ENCODE measurements at regions not wholly inside any gene's neighbourhood (a gene's known extent, or its start where the extent isn't known, plus 50 kb on each side); places are given as distances from the start of the nearest gene placed in this dataset.
A peak's percentile ranks its signal among the peaks of the same experiment; 100 is the strongest.

GRCh38 chr14:32012062-32012461, 65.0 kb upstream of the ARHGAP5 start:
- no peak overlapping the region for H3K4me3 ChIP-seq
- ATAC-seq (no peak), DNase-seq (no peak)
- TF ChIP-seq POLR2A (IDR thresholded peaks at IDR 0.05): no peak
- no peak for TF ChIP-seq CTCF (IDR thresholded peaks at IDR 0.05)
- H3K36me3 ChIP-seq: no peaks in the 10 kb centered on the region
- intact Hi-C loops (cut with DNase I): no loop called here
- H3K27me3 ChIP-seq: no peaks in the 10 kb centered on the region
- peaks cover 0 to 49% (median 6%) of the 10 kb centered on the region in 12 donors for H3K4me1 ChIP-seq
- no peaks in the 10 kb centered on the region for H3K9me3 ChIP-seq
- H3K27ac ChIP-seq: peak overlapping the region in 1 of 12 donors; percentile 7

GRCh38 chr14:32012571-32012970, 64.5 kb upstream of the ARHGAP5 start:
- WGBS, 4 donors: 78 to 89% (median 80%) methylated on average over 1 of the region's 1 CpG
- ATAC-seq (no peak), DNase-seq (no peak)
- no peaks in the 10 kb centered on the region for H3K36me3 ChIP-seq
- no peaks in the 10 kb centered on the region for H3K27me3 ChIP-seq
- no peak overlapping the region for H3K4me3 ChIP-seq
- intact Hi-C loops (cut with DNase I): no loop called here
- TF ChIP-seq CTCF (IDR thresholded peaks at IDR 0.05) (no peak), POLR2A (IDR thresholded peaks at IDR 0.05) (no peak)
- peaks cover 0 to 49% (median 3%) of the 10 kb centered on the region in 12 donors for H3K4me1 ChIP-seq
- H3K27ac ChIP-seq: no peak overlapping the region
- no peaks in the 10 kb centered on the region for H3K9me3 ChIP-seq

GRCh38 chr14:32013083-32013482, 64.0 kb upstream of the ARHGAP5 start:
- no peak overlapping the region for H3K4me3 ChIP-seq
- TF ChIP-seq CTCF (IDR thresholded peaks at IDR 0.05) (no peak), POLR2A (IDR thresholded peaks at IDR 0.05) (no peak)
- H3K9me3 ChIP-seq: no peaks in the 10 kb centered on the region
- ATAC-seq (no peak), DNase-seq (no peak)
- H3K27ac ChIP-seq: no peak overlapping the region
- H3K27me3 ChIP-seq: no peaks in the 10 kb centered on the region
- 70 to 82% (median 78%) methylated on average over 5 to 6 of the region's 6 CpGs for WGBS, 4 donors
- peaks cover 0 to 45% (median 3%) of the 10 kb centered on the region in 12 donors for H3K4me1 ChIP-seq
- H3K36me3 ChIP-seq: no peaks in the 10 kb centered on the region
- intact Hi-C loops (cut with DNase I): no loop called here

DNA sequence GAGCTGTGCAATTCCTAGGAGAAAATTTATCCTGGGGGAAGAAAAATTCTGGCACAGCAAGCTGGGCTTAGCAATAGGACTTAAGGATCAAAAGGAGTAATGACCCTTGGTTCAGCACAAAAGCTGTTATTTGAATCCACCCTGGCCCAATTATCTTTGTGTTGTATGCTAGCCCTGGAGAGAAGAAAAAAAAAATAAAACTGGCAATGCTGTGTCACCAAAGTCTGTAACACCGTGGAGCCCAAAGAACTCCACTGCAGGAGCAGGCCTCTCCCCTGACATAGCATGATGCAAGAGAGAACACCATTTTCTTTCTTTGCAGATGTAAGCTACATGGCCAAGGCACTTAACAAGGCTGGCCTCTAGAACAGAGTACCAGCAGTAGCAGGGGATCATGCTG, 63.0 kb upstream of the ARHGAP5 start:
- Histone ChIP-seq H3K27me3 (no peaks in the 10 kb centered on the region), H3K9me3 (no peaks in the 10 kb centered on the region), H3K27ac (peak overlapping the region in 3 of 12 donors; percentile 1 to 53 (median 22)), H3K4me3 (no peak overlapping the region), H3K36me3 (no peaks in the 10 kb centered on the region), H3K4me1 (peaks cover 0 to 47% (median 10%) of the 10 kb centered on the region in 12 donors)
- ATAC-seq (no peak), DNase-seq (no peak)
- WGBS, 4 donors: 42 to 64% (median 54%) methylated on average over 1 of the region's 1 CpG
- intact Hi-C loops (cut with DNase I): no loop called here
- TF ChIP-seq POLR2A (IDR thresholded peaks at IDR 0.05) (no peak), CTCF (IDR thresholded peaks at IDR 0.05) (no peak)

Data from heart left ventricle (tissue), 16 donors.